Mesendoderm (in vitro differentiated cells): ENCODE measurements at regions not wholly inside any gene's neighbourhood (a gene's known extent, or its start where the extent isn't known, plus 50 kb on each side); places are given as distances from the start of the nearest gene placed in this dataset.

Experiments used
- DNase-seq: peaks from one replicate; pipeline ENCODE4 v3.0.0; 2013
- H2AK5ac ChIP-seq: 2 replicates; pipeline ENCODE4 v1.6.1; 2013; ENCODE audit warnings: low read length, inconsistent platforms
- H2BK120ac ChIP-seq: 2 replicates; pipeline ENCODE4 v1.6.1; 2013; ENCODE audit warnings: low read depth, mild to moderate bottlenecking, low read length, moderate library complexity, mixed read lengths
- H2BK15ac ChIP-seq: replicated peaks from 2 replicates; pipeline ENCODE4 v1.6.1; 2013; ENCODE audit warnings: low read depth, mild to moderate bottlenecking, moderate library complexity
- H2BK5ac ChIP-seq: 2 replicates; pipeline ENCODE4 v1.6.1; 2013; ENCODE audit warnings: low read length, inconsistent platforms
- H3K18ac ChIP-seq: 2 replicates; pipeline ENCODE4 v1.6.1; 2013; ENCODE audit warnings: mild to moderate bottlenecking, low read length, mixed read lengths
- H3K23ac ChIP-seq: one replicate; pipeline ENCODE4 v1.6.1; 2013; ENCODE audit warnings: low read length
- H3K27ac ChIP-seq: 2 replicates; pipeline ENCODE4 v1.5.1; 2013; ENCODE audit warnings: low read depth, mild to moderate bottlenecking, inconsistent platforms, low read length, moderate library complexity
- H3K27me3 ChIP-seq: 2 replicates; pipeline ENCODE4 v1.6.1; 2013; ENCODE audit warnings: low read length, control low read depth, mild to moderate bottlenecking, inconsistent platforms; ENCODE audit not compliant: insufficient read depth, poor library complexity
- H3K36me3 ChIP-seq: 2 replicates; pipeline ENCODE4 v1.6.1; 2013; ENCODE audit warnings: low read length, inconsistent platforms; ENCODE audit not compliant: control insufficient read depth, insufficient read depth
- H3K4ac ChIP-seq: one replicate; pipeline ENCODE4 v1.6.1; 2013; ENCODE audit warnings: low read depth, mild to moderate bottlenecking, low read length, moderate library complexity
- H3K4me1 ChIP-seq: 2 replicates; pipeline ENCODE4 v1.6.1; 2013; ENCODE audit warnings: low read depth, low read length, inconsistent platforms; ENCODE audit not compliant: control insufficient read depth
- H3K4me2 ChIP-seq: 2 replicates; pipeline ENCODE4 v1.6.1; 2013; ENCODE audit warnings: low read length
- H3K4me3 ChIP-seq: 2 replicates; pipeline ENCODE4 v1.5.1; 2013; ENCODE audit warnings: mild to moderate bottlenecking, low read length
- H3K56ac ChIP-seq: one replicate; pipeline ENCODE4 v1.6.1; 2013; ENCODE audit warnings: low read length
- H3K79me1 ChIP-seq: 2 replicates; pipeline ENCODE4 v1.6.1; 2013; ENCODE audit warnings: low read length, inconsistent platforms
- H3K79me2 ChIP-seq: 2 replicates; pipeline ENCODE4 v1.6.1; 2013; ENCODE audit warnings: mild to moderate bottlenecking, low read length; ENCODE audit not compliant: control insufficient read depth, insufficient read depth
- H3K9ac ChIP-seq: 2 replicates; pipeline ENCODE4 v1.6.1; 2013; ENCODE audit warnings: low read length, inconsistent platforms
- H4K5ac ChIP-seq: one replicate; pipeline ENCODE4 v1.6.1; 2013; ENCODE audit warnings: low read length
- H4K8ac ChIP-seq: one replicate; pipeline ENCODE4 v1.6.1; 2013; ENCODE audit warnings: low read depth, mild to moderate bottlenecking, control low read depth, low read length, moderate library complexity
- WGBS: extraction: QIAGEN DNeasy Blood & Tissue Kit; methylation state at CpG from one replicate; pipeline ENCODE4 v1.1.7; 2013; ENCODE audit warnings: low lambda C conversion rate, missing lambda C conversion rate; ENCODE audit not compliant: insufficient coverage; ENCODE audit errors: extremely low coverage; 5-methylcytosine and 5-hydroxymethylcytosine counted together

DNA sequence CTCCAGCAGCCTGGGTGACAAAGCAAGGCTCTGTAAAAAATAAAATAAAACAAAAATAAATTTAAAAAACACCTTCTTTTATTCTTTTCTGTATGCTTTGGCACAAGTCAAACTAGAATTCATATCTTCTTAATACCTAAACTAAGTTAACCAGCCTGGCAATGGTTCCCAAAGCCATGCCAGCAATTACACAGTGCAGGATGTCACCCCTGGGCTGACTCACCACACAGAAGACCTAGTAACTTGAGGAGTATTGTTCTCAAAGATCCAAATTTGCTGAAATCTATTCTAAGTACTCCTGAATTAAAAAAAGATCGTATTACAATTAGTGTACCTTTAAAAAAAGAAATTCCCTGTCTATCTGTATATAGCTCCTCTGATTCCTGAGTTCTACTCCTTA, 162.7 kb upstream of the SGK1 start:
- no CpG with 5 or more reads among the region's 1 CpG for WGBS
- Histone ChIP-seq H3K4me3 (no peak overlapping the region), H3K36me3 (no peaks in the 10 kb centered on the region), H4K5ac (no peak overlapping the region), H3K27me3 (no peaks in the 10 kb centered on the region), H3K18ac (no peak overlapping the region), H3K79me1 (no peaks in the 10 kb centered on the region), H3K27ac (no peak overlapping the region), H3K4me1 (no peaks in the 10 kb centered on the region), H3K23ac (no peak overlapping the region), H2AK5ac (no peak overlapping the region), H3K79me2 (no peaks in the 10 kb centered on the region), H3K56ac (no peak overlapping the region), H2BK15ac (no peak overlapping the region), H2BK120ac (no peak overlapping the region), H3K9ac (no peak overlapping the region), H3K4me2 (no peak overlapping the region), H4K8ac (no peak overlapping the region), H2BK5ac (no peak overlapping the region), H3K4ac (no peak overlapping the region)
- DNase-seq = no peak

DNA sequence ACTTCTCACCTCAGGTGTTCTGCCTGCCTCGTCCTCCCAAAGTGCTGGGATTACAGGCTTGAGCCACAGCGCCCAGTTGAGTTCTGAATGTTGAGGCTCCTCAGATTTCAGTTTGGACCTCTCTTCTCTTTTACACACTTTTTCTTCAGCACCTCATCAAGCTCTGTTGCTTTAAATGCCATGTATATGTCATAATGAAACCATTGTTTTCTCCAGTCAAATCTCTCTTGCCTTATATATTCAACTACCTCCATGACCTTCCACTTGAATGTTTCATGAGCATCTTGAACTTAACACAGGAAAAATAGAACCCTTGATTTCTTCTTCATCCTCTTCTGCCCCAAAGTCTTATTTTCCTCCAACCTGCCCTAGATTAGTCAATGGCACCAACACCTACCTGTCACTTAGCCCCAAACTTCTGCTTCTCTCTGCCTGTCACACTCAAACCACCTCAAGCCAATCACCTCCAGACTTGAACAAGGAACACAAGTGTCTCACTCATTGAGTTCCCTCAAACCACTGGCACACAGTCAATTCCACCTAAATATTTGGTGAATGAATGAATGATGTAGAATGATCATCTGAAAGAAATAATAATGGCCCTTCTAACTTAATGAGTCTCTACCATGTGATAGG, 161.0 kb upstream of the SGK1 start:
- Histone ChIP-seq H4K8ac (no peak overlapping the region), H3K23ac (no peak overlapping the region), H2BK15ac (no peak overlapping the region), H3K4me1 (no peaks in the 10 kb centered on the region), H3K79me2 (no peaks in the 10 kb centered on the region), H3K18ac (no peak overlapping the region), H3K56ac (no peak overlapping the region), H4K5ac (no peak overlapping the region), H2BK120ac (no peak overlapping the region), H3K27ac (no peak overlapping the region), H3K79me1 (no peaks in the 10 kb centered on the region), H3K27me3 (no peaks in the 10 kb centered on the region), H3K36me3 (no peaks in the 10 kb centered on the region), H2AK5ac (no peak overlapping the region), H3K4ac (no peak overlapping the region), H2BK5ac (no peak overlapping the region), H3K4me3 (no peak overlapping the region), H3K9ac (no peak overlapping the region), H3K4me2 (no peak overlapping the region)
- DNase-seq = no peak
- no CpG with 5 or more reads among the region's 2 CpGs for WGBS

DNA sequence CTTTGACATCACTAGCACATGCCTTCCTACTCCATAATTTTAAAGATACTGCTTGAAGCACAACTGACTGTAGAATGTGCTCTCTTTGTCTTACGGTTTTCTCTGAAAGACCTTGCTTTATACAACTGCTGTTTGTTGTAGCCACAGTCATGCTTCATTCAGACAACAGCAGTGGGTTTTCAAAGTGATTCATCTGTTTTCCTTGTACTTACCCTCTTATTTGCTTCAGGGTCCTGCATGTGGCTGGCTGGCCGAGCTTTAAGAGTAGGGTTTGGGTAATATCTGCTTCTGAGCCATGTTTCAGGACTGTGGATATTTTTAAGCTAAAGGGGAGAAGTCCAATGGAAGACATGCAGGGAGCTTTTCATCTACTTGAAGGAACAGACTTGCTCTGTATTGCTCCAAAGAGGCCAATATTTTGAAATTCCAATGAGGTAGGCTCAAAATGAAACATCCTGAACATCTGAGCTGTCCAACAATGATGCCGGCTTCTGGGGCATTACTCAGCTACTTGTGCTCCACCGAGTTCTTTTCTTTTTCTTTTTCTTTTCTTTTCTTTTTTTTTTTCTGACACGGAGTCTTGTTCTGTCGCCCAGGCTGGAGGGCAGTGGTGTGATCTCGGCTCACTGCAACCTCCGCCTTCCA, 160.2 kb upstream of the SGK1 start:
- no peak overlapping the region for H2AK5ac ChIP-seq
- H2BK15ac ChIP-seq = no peak overlapping the region
- no peak overlapping the region for H3K27ac ChIP-seq
- H2BK120ac ChIP-seq = no peak overlapping the region
- no peak overlapping the region for H3K9ac ChIP-seq
- H4K5ac ChIP-seq = no peak overlapping the region
- no peaks in the 10 kb centered on the region for H3K79me2 ChIP-seq
- no peak overlapping the region for H3K4me2 ChIP-seq
- no peaks in the 10 kb centered on the region for H3K79me1 ChIP-seq
- H4K8ac ChIP-seq = no peak overlapping the region
- no CpG with 5 or more reads among the region's 8 CpGs for WGBS
- DNase-seq = no peak
- no peaks in the 10 kb centered on the region for H3K4me1 ChIP-seq
- no peak overlapping the region for H3K4me3 ChIP-seq
- no peaks in the 10 kb centered on the region for H3K36me3 ChIP-seq
- no peak overlapping the region for H3K4ac ChIP-seq
- H3K56ac ChIP-seq = no peak overlapping the region
- no peak overlapping the region for H3K18ac ChIP-seq
- H3K27me3 ChIP-seq = no peaks in the 10 kb centered on the region
- H3K23ac ChIP-seq = no peak overlapping the region
- H2BK5ac ChIP-seq = no peak overlapping the region

DNA sequence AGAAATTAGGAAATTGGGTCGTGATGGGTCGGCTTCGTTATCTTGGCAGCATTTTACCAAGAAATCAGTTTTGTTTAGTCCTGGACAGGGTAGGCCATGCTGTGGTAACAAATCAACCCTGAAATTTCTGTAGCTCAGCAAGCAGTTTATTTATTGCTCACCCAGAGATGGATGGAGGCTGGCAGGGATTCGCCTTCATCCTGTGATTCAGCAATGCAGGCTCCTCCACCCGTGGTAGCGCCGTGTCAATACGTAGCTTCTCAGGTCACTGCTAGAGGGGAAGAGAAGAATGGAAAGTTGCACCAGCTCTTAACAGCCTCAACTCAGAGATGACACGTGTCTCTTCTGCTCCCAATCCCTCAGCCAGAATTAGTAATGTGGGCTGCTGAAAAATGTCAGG, 157.0 kb upstream of the SGK1 start:
- Histone ChIP-seq H3K4me1 (no peaks in the 10 kb centered on the region), H3K79me2 (no peaks in the 10 kb centered on the region), H3K56ac (no peak overlapping the region), H2BK5ac (no peak overlapping the region), H4K5ac (no peak overlapping the region), H2AK5ac (no peak overlapping the region), H3K18ac (no peak overlapping the region), H3K79me1 (no peaks in the 10 kb centered on the region), H3K23ac (no peak overlapping the region), H3K27ac (no peak overlapping the region), H2BK120ac (no peak overlapping the region), H3K4me2 (no peak overlapping the region), H3K36me3 (no peaks in the 10 kb centered on the region), H3K27me3 (no peaks in the 10 kb centered on the region), H3K4me3 (no peak overlapping the region), H3K4ac (no peak overlapping the region), H2BK15ac (no peak overlapping the region), H4K8ac (no peak overlapping the region), H3K9ac (no peak overlapping the region)
- DNase-seq = no peak
- WGBS = no CpG with 5 or more reads among the region's 9 CpGs

DNA sequence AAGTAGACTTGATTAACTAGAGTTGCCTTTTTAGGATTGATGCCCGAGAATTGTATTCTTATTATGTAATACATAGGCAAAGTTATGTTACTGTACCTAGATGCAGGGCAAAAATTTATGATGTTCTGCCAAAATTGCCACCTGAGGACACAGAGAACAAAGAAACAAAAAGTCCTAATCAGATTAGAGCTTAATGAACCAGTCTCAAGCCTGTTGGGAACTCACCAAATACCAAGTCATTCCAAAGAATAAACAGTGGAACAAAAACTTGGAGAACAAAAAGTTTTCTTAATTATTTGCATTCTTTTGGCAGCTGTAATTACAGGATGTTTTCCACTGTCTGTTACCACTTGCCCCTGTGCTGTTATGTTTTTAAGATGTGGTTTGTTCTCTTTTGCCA, 154.7 kb upstream of the SGK1 start:
- DNase-seq = no peak
- H2BK120ac ChIP-seq = no peak overlapping the region
- H3K4me3 ChIP-seq = no peak overlapping the region
- no peak overlapping the region for H4K5ac ChIP-seq
- H3K9ac ChIP-seq = no peak overlapping the region
- no peaks in the 10 kb centered on the region for H3K36me3 ChIP-seq
- no peak overlapping the region for H3K23ac ChIP-seq
- no peaks in the 10 kb centered on the region for H3K79me1 ChIP-seq
- no peak overlapping the region for H2BK5ac ChIP-seq
- no peak overlapping the region for H2BK15ac ChIP-seq
- no CpG with 5 or more reads among the region's 1 CpG for WGBS
- H3K4me2 ChIP-seq = no peak overlapping the region
- H4K8ac ChIP-seq = no peak overlapping the region
- H3K27me3 ChIP-seq = no peaks in the 10 kb centered on the region
- H3K79me2 ChIP-seq = no peaks in the 10 kb centered on the region
- no peak overlapping the region for H2AK5ac ChIP-seq
- no peak overlapping the region for H3K27ac ChIP-seq
- H3K56ac ChIP-seq = no peak overlapping the region
- H3K4ac ChIP-seq = no peak overlapping the region
- no peak overlapping the region for H3K18ac ChIP-seq
- H3K4me1 ChIP-seq = no peaks in the 10 kb centered on the region

DNA sequence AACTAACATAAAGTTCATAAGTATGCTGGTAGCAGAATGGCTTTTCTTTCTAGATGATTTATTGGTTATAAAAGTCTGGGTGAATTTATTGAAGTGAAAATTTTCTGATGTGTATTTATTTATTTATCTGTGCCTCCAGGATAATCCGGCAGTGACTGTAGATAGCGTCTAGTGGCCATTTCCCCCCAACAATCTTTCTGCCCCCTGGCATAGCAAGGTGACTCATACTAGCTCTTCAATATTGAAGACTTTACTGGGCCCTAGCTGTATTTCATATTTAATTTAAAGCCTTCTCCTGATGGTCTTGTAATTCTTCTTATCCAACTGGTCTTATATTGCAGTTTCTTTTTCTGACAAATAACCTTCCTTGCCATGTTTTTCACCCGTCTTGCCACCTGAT, 154.1 kb upstream of the SGK1 start:
- Histone ChIP-seq H4K5ac (no peak overlapping the region), H3K4me3 (no peak overlapping the region), H3K18ac (no peak overlapping the region), H4K8ac (no peak overlapping the region), H3K4me1 (no peaks in the 10 kb centered on the region), H3K56ac (no peak overlapping the region), H3K79me2 (no peaks in the 10 kb centered on the region), H2BK5ac (no peak overlapping the region), H3K27me3 (no peaks in the 10 kb centered on the region), H3K36me3 (no peaks in the 10 kb centered on the region), H3K4ac (no peak overlapping the region), H3K27ac (no peak overlapping the region), H2BK15ac (no peak overlapping the region), H3K23ac (no peak overlapping the region), H3K9ac (no peak overlapping the region), H3K4me2 (no peak overlapping the region), H3K79me1 (no peaks in the 10 kb centered on the region), H2AK5ac (no peak overlapping the region), H2BK120ac (no peak overlapping the region)
- DNase-seq = no peak
- WGBS = no CpG with 5 or more reads among the region's 3 CpGs
